ENCODE measurements at regions not wholly inside any gene's neighbourhood (a gene's known extent, or its start where the extent isn't known, plus 50 kb on each side); places are given as distances from the start of the nearest gene placed in this dataset.

GRCh38 chr3:152635389-152635788 lies 199.5 kb upstream of the P2RY1 start:
- dilution Hi-C loops (cut with MboI; ENCODE audit: extremely low pct_ligation_motif_present, low sequenced_read_pairs) (no loop called here), intact Hi-C loops (cut with micrococcal nuclease) (no loop called here)
- no peak for TF ChIP-seq GATA2 (IDR thresholded peaks at IDR 0.05; ENCODE audit: insufficient read depth, insufficient read length, low read depth, low read length)
- no peak for TF ChIP-seq MAX (IDR thresholded peaks at IDR 0.05; ENCODE audit: insufficient read depth, insufficient read length)
- TF ChIP-seq MYC (IDR thresholded peaks at IDR 0.05; ENCODE audit: low read depth, low read length), result no peak
- no peak for TF ChIP-seq JUN (IDR thresholded peaks at IDR 0.05; ENCODE audit: borderline replicate concordance, insufficient read depth, insufficient read length, low read depth)
- TF ChIP-seq CTCF (IDR thresholded peaks at IDR 0.05; ENCODE audit: extremely low read depth in 1 of 2, insufficient read depth in 1 of 2, low read depth in 1 of 2, low read length in 2 of 2), result no peak
- TF ChIP-seq EZH2 (IDR thresholded peaks at IDR 0.05; ENCODE audit: borderline replicate concordance, low read depth, low read length, severe bottlenecking), result no peak
- Histone ChIP-seq H4K20me1 (replicated peaks; ENCODE audit: control insufficient read depth, extremely low read depth, insufficient read depth, low read length) (no peaks in the 10 kb centered on the region), H3K9ac (replicated peaks; ENCODE audit: extremely low read depth, insufficient read depth, low read length) (no peak overlapping the region), H3K36me3 (ENCODE audit: control insufficient read depth in 2 of 2, extremely low read depth in 1 of 2, insufficient read depth in 2 of 2, low read length in 2 of 2) (no peaks in the 10 kb centered on the region), H2AFZ (ENCODE audit: low read depth, low read length) (no peak overlapping the region), H3K9me3 (replicated peaks; ENCODE audit: control insufficient read depth, insufficient read depth, low read length) (no peaks in the 10 kb centered on the region), H3K4me3 (replicated peaks in 1 of 3; ENCODE audit: insufficient read depth in 1 of 3, low read depth in 1 of 3, low read length in 3 of 3) (no peak overlapping the region), H3K4me2 (ENCODE audit: insufficient read depth, low read length) (no peak overlapping the region), H3K79me2 (ENCODE audit: control insufficient read depth, insufficient read depth, low read length) (no peaks in the 10 kb centered on the region), H3K27ac (ENCODE audit: insufficient read depth, low read depth, low read length) (no peak overlapping the region), H3K9me1 (replicated peaks; ENCODE audit: control insufficient read depth, extremely low read depth, insufficient read depth, low read length) (no peaks in the 10 kb centered on the region), H3K27me3 (ENCODE audit: control insufficient read depth in 2 of 2, insufficient read depth in 2 of 2, low read length in 2 of 2) (no peaks in the 10 kb centered on the region), H3K4me1 (ENCODE audit: control insufficient read depth, extremely low read depth, insufficient read depth, low read length) (no peaks in the 10 kb centered on the region)
- POLR2A ChIA-PET, result no interaction called here
- DNase-seq (ENCODE audit: low read depth, low spot score) (no peak), FAIRE-seq (no peak)
- no TSS peak for BruUV-seq (replicated peaks)
- CTCF ChIA-PET, result no interaction called here

GRCh38 chr3:152636651-152637050 lies 198.3 kb upstream of the P2RY1 start:
- dilution Hi-C loops (cut with MboI; ENCODE audit: extremely low pct_ligation_motif_present, low sequenced_read_pairs) (no loop called here), intact Hi-C loops (cut with micrococcal nuclease) (no loop called here)
- ChIA-PET POLR2A (no interaction called here), CTCF (no interaction called here)
- FAIRE-seq (no peak), DNase-seq (ENCODE audit: low read depth, low spot score) (no peak)
- no peak overlapping the region for H3K9ac ChIP-seq (replicated peaks; ENCODE audit: extremely low read depth, insufficient read depth, low read length)
- no peak overlapping the region for H3K27ac ChIP-seq (ENCODE audit: insufficient read depth, low read depth, low read length)
- no peaks in the 10 kb centered on the region for H4K20me1 ChIP-seq (replicated peaks; ENCODE audit: control insufficient read depth, extremely low read depth, insufficient read depth, low read length)
- no TSS peak for BruUV-seq (replicated peaks)
- no peaks in the 10 kb centered on the region for H3K9me3 ChIP-seq (replicated peaks; ENCODE audit: control insufficient read depth, insufficient read depth, low read length)
- H3K4me3 ChIP-seq (replicated peaks in 1 of 3; ENCODE audit: insufficient read depth in 1 of 3, low read depth in 1 of 3, low read length in 3 of 3), result no peak overlapping the region
- H3K27me3 ChIP-seq (ENCODE audit: control insufficient read depth in 2 of 2, insufficient read depth in 2 of 2, low read length in 2 of 2), result no peaks in the 10 kb centered on the region
- TF ChIP-seq MAX (IDR thresholded peaks at IDR 0.05; ENCODE audit: insufficient read depth, insufficient read length), result no peak
- TF ChIP-seq POLR2A (IDR thresholded peaks at IDR 0.05; ENCODE audit: low read depth, low read length), result no peak
- no peak for TF ChIP-seq CTCF (IDR thresholded peaks at IDR 0.05; ENCODE audit: extremely low read depth in 1 of 2, insufficient read depth in 1 of 2, low read depth in 1 of 2, low read length in 2 of 2)
- no peak for TF ChIP-seq FOS (IDR thresholded peaks at IDR 0.05; ENCODE audit: borderline replicate concordance, insufficient read depth, low read length)
- no peak for TF ChIP-seq MYC (IDR thresholded peaks at IDR 0.05; ENCODE audit: low read depth, low read length)
- TF ChIP-seq EZH2 (IDR thresholded peaks at IDR 0.05; ENCODE audit: borderline replicate concordance, low read depth, low read length, severe bottlenecking), result no peak
- no peak for TF ChIP-seq JUN (IDR thresholded peaks at IDR 0.05; ENCODE audit: borderline replicate concordance, insufficient read depth, insufficient read length, low read depth)
- TF ChIP-seq POLR2AphosphoS5 (IDR thresholded peaks at IDR 0.05; ENCODE audit: insufficient read depth, low read depth, low read length), result no peak
- TF ChIP-seq GATA2 (IDR thresholded peaks at IDR 0.05; ENCODE audit: insufficient read depth, insufficient read length, low read depth, low read length), result no peak
- no peaks in the 10 kb centered on the region for H3K36me3 ChIP-seq (ENCODE audit: control insufficient read depth in 2 of 2, extremely low read depth in 1 of 2, insufficient read depth in 2 of 2, low read length in 2 of 2)
- no peaks in the 10 kb centered on the region for H3K79me2 ChIP-seq (ENCODE audit: control insufficient read depth, insufficient read depth, low read length)
- H3K4me2 ChIP-seq (ENCODE audit: insufficient read depth, low read length), result no peak overlapping the region
- no peak overlapping the region for H2AFZ ChIP-seq (ENCODE audit: low read depth, low read length)
- no peaks in the 10 kb centered on the region for H3K4me1 ChIP-seq (ENCODE audit: control insufficient read depth, extremely low read depth, insufficient read depth, low read length)
- no peaks in the 10 kb centered on the region for H3K9me1 ChIP-seq (replicated peaks; ENCODE audit: control insufficient read depth, extremely low read depth, insufficient read depth, low read length)

Measured in endothelial cell of umbilical vein (primary cell).